GM13976 (cell line): ENCODE measurements at regions not wholly inside any gene's neighbourhood (a gene's known extent, or its start where the extent isn't known, plus 50 kb on each side); places are given as distances from the start of the nearest gene placed in this dataset.
"Not testable (repeated sequence)": the region's sequence is repeated elsewhere in the genome, so short reads cannot be mapped to it uniquely, and the experiment has no call there.

Experiments
- DNase-seq: peaks from one replicate; pipeline ENCODE4 v3.0.0; 2012; ENCODE audit warnings: low spot score
- in situ Hi-C: fragments of 300-500 bp; cut with MboI; formaldehyde crosslinking; loops from one replicate; pipeline ENCODE4 v1.12.0; 2022; ENCODE audit warnings: low sequenced_read_pairs, mixed read lengths, inconsistent platforms; ENCODE audit not compliant: unreplicated experiment
- TF ChIP-seq, protein P1 (sequence below): IDR thresholded peaks from 2 replicates; pipeline ENCODE4 v1.5.1; 2012; ENCODE audit warnings: borderline replicate concordance, mild to moderate bottlenecking; ENCODE audit not compliant: insufficient read depth; ENCODE audit errors: extremely low read depth, missing control alignments, control extremely low read depth

DNA sequence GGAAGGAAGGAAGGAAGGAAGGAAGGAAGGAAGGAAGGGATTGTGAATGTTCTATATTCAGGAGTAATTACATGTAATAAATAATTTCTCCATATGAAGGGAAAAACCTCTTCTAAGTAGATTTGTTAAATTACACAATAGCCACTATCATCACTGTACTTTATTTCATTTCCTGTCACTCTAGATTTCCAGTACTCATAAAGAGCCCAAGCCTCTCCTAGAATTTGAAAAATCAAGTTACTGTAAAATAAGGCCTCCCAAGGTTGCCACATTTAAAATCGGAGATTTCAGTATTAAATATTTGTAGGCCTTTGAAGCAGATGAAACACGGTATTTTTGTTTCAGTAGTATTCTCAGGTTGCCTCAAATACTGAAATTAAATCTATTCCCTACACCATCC, 499.0 kb downstream of the CDH10 start:
- in situ Hi-C loops, result no loop called here

DNA sequence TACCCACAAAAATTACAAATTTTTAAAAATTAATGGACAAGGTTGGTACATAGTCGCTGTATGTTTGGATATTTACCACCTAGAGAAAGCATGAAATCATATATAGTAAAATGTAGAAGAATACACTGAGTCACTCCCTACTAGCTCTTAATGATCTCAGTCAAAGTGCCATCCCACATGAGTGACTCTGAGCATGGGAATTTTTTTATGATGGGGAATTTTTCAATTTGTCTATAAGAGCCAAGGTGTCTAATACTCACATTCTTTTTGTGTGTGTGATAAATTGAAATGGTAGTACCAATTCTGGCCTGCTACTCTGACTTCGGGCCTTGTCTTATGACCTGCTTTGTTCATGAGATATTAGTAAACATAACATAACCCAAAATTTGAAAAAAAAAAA, 483.2 kb downstream of the CDH10 start:
- DNase-seq, result no peak
- TF ChIP-seq, protein P1, sequence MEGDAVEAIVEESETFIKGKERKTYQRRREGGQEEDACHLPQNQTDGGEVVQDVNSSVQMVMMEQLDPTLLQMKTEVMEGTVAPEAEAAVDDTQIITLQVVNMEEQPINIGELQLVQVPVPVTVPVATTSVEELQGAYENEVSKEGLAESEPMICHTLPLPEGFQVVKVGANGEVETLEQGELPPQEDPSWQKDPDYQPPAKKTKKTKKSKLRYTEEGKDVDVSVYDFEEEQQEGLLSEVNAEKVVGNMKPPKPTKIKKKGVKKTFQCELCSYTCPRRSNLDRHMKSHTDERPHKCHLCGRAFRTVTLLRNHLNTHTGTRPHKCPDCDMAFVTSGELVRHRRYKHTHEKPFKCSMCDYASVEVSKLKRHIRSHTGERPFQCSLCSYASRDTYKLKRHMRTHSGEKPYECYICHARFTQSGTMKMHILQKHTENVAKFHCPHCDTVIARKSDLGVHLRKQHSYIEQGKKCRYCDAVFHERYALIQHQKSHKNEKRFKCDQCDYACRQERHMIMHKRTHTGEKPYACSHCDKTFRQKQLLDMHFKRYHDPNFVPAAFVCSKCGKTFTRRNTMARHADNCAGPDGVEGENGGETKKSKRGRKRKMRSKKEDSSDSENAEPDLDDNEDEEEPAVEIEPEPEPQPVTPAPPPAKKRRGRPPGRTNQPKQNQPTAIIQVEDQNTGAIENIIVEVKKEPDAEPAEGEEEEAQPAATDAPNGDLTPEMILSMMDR, result no peak
- in situ Hi-C loops, result no loop called here

More for the DNA sequence above, 499.0 kb downstream of the CDH10 start:
- TF ChIP-seq, protein P1, result no peak
- DNase-seq, result no peak

GRCh38 chr5:24162343-24162742, 482.4 kb downstream of the CDH10 start:
- no peak for DNase-seq
- TF ChIP-seq, protein P1, result no peak
- in situ Hi-C loops, result no loop called here

DNA sequence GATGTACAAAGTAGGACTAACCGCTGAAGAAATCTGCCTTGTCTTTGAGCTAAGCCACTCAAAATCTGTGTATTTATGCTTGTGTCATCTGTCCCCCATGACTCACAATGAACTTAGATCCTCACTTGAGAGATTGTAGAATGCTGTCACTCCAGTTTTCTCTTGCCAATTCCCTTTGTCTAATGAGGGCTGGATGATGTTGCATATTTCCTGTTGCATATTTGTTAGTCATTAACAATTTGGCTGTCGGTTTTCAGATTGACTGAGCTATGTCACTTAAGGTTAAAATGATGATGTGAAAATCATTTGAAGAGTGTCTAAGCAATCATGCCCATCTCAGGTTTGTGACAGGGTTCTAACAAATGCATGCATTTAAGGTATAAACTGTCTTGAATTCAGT, 481.7 kb downstream of the CDH10 start:
- in situ Hi-C loops, result no loop called here
- TF ChIP-seq, protein P1, result no peak
- no peak for DNase-seq

GRCh38 chr5:24167806-24168205, 477.0 kb downstream of the CDH10 start:
- in situ Hi-C loops, result no loop called here
- TF ChIP-seq, protein P1, result no peak
- no peak for DNase-seq

- in situ Hi-C loops, result no loop called here
- TF ChIP-seq, protein P1, result no peak
- DNase-seq, result no peak
These were observed 474.8 kb downstream of the CDH10 start for GRCh38 chr5:24170026-24170425.

DNA sequence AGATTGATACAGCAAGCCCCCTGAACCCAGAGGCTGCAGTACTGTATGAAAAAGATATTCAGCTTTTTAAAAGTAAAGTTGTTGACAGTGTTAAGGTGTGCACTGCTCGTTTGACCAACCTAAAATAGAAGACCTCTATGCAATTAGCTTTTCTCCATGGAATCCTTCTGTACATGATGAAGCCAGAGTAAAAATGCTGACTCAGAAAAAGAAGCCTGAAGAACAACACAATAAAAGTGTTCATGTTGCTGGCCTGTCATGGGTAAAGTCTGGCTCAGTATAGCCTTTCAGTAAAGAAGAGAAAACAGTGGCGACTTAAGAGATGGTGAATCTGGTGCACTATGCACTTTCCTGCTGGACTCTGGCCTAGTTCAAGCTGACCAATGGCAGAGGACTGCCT, 473.8 kb downstream of the CDH10 start:
- DNase-seq, in situ Hi-C loops: not testable (repeated sequence)
